SK-N-SH treated with all-trans-retinoic acid at 6 μM for 48 hours (cell line): ENCODE measurements at regions not wholly inside any gene's neighbourhood (a gene's known extent, or its start where the extent isn't known, plus 50 kb on each side); places are given as distances from the start of the nearest gene placed in this dataset.

Source experiments
- BACH2 ChIP-seq: fragments of 250-450 bp; sonication (Bioruptor Pico); IDR thresholded peaks from 2 replicates; pipeline ENCODE4 v1.9.0; 2021; ENCODE audit warnings: mild to moderate bottlenecking, borderline replicate concordance
- GLIS3 ChIP-seq: fragments of 250-450 bp; sonication (Bioruptor Pico); IDR thresholded peaks from 2 replicates; pipeline ENCODE4 v1.5.0; 2020; ENCODE audit warnings: mild to moderate bottlenecking, moderate library complexity
- PATZ1 ChIP-seq: fragments of 250-450 bp; sonication (Bioruptor Pico); IDR thresholded peaks from 2 replicates; pipeline ENCODE4 v1.8.0; 2020; ENCODE audit warnings: mild to moderate bottlenecking, moderate library complexity, borderline replicate concordance
- PPARA ChIP-seq: fragments of 250-450 bp; sonication (Bioruptor Pico); IDR thresholded peaks from 2 replicates; pipeline ENCODE4 v1.5.0; 2020; ENCODE audit warnings: mild to moderate bottlenecking, borderline replicate concordance
- RARB ChIP-seq: fragments of 250-450 bp; sonication (Bioruptor Pico); IDR thresholded peaks from 2 replicates; pipeline ENCODE4 v1.8.0; 2021; ENCODE audit warnings: mild to moderate bottlenecking, moderate library complexity
- SNAI2 ChIP-seq: fragments of 250-450 bp; sonication (Bioruptor Pico); IDR thresholded peaks from 2 replicates; pipeline ENCODE4 v1.5.0; 2020; ENCODE audit warnings: mild to moderate bottlenecking, moderate library complexity
- TCF4 ChIP-seq: fragments of 250-450 bp; sonication (Bioruptor Pico); IDR thresholded peaks from 2 replicates; pipeline ENCODE4 v1.8.0; 2021; ENCODE audit warnings: mild to moderate bottlenecking, moderate library complexity, borderline replicate concordance
- ZC3H10 ChIP-seq: fragments of 250-450 bp; sonication (Bioruptor Pico); IDR thresholded peaks from 2 replicates; pipeline ENCODE4 v1.5.1; 2021; ENCODE audit warnings: mild to moderate bottlenecking, moderate library complexity
- ZFP3 ChIP-seq: fragments of 250-450 bp; sonication (Bioruptor Pico); IDR thresholded peaks from 2 replicates; pipeline ENCODE4 v1.5.0; 2020; ENCODE audit warnings: mild to moderate bottlenecking, moderate library complexity
- ZFP30 ChIP-seq: fragments of 450-650 bp; formaldehyde crosslinking; IDR thresholded peaks from 2 replicates; pipeline ENCODE4 v1.5.0; 2022; ENCODE audit warnings: mild to moderate bottlenecking, moderate library complexity
- ZNF565 ChIP-seq: fragments of 450-650 bp; formaldehyde crosslinking; conservative IDR thresholded peaks from 2 replicates; pipeline ENCODE4 v1.5.0; 2020; ENCODE audit warnings: low read depth, mild to moderate bottlenecking, moderate library complexity
- ZNF8 ChIP-seq: fragments of 450-650 bp; formaldehyde crosslinking; IDR thresholded peaks from 2 replicates; pipeline ENCODE4 v1.5.0; 2020; ENCODE audit warnings: mild to moderate bottlenecking, moderate library complexity
- TF ChIP-seq, protein P1 (sequence below): fragments of 250-450 bp; sonication (Bioruptor Pico); IDR thresholded peaks from 2 replicates; pipeline ENCODE4 v1.5.1; 2021; ENCODE audit warnings: mild to moderate bottlenecking, moderate library complexity

- TF ChIP-seq PATZ1 (no peak), BACH2 (CRISPR knock-in tag) (no peak), ZFP3 (CRISPR knock-in tag) (no peak), SNAI2 (CRISPR knock-in tag) (no peak), RARB (CRISPR knock-in tag) (no peak), TCF4 (CRISPR knock-in tag) (no peak), ZFP30 (CRISPR knock-in tag) (no peak), ZNF565 (CRISPR knock-in tag) (no peak), GLIS3 (no peak), ZC3H10 (CRISPR knock-in tag) (no peak), ZNF8 (CRISPR knock-in tag) (no peak), PPARA (CRISPR knock-in tag) (no peak)
- TF ChIP-seq, protein P1, sequence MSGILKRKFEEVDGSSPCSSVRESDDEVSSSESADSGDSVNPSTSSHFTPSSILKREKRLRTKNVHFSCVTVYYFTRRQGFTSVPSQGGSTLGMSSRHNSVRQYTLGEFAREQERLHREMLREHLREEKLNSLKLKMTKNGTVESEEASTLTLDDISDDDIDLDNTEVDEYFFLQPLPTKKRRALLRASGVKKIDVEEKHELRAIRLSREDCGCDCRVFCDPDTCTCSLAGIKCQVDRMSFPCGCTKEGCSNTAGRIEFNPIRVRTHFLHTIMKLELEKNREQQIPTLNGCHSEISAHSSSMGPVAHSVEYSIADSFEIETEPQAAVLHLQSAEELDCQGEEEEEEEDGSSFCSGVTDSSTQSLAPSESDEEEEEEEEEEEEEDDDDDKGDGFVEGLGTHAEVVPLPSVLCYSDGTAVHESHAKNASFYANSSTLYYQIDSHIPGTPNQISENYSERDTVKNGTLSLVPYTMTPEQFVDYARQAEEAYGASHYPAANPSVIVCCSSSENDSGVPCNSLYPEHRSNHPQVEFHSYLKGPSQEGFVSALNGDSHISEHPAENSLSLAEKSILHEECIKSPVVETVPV: no peak
Observed at GRCh38 chr1:170367615-170368014, 164.4 kb upstream of the GORAB start.
